Panc1 (cell line): ENCODE measurements at regions not wholly inside any gene's neighbourhood (a gene's known extent, or its start where the extent isn't known, plus 50 kb on each side); places are given as distances from the start of the nearest gene placed in this dataset.

Experiments
- POLR2AphosphoS5 ChIP-seq: IDR thresholded peaks from 2 replicates; pipeline ENCODE4 v1.6.1; 2012; ENCODE audit warnings: mild to moderate bottlenecking, low read depth, low read length, moderate library complexity
- SIN3A ChIP-seq: IDR thresholded peaks from 2 replicates; pipeline ENCODE4 v1.6.1; 2012; ENCODE audit warnings: low read depth, mild to moderate bottlenecking, low read length, moderate library complexity, borderline replicate concordance; ENCODE audit not compliant: insufficient read depth
- TCF7L2 ChIP-seq: IDR thresholded peaks from 2 replicates; pipeline ENCODE4 v1.6.1; 2011; ENCODE audit warnings: mild to moderate bottlenecking, low read depth, low read length, inconsistent platforms
- TF ChIP-seq, protein P1 (sequence below): fragments of 450-650 bp; IDR thresholded peaks from 2 replicates; pipeline ENCODE4 v1.5.1; 2017; ENCODE audit warnings: mild to moderate bottlenecking
- TF ChIP-seq, protein P2 (sequence below), 2 experiments: IDR thresholded peaks; 2 replicates each; pipeline ENCODE4 v1.6.1; 2011 to 2012; ENCODE audit warnings: low read depth in 2 of 2, control low read depth in 1 of 2, low read length in 1 of 2, mild to moderate bottlenecking in 1 of 2, moderate library complexity in 1 of 2; ENCODE audit not compliant: insufficient read depth in 1 of 2

DNA sequence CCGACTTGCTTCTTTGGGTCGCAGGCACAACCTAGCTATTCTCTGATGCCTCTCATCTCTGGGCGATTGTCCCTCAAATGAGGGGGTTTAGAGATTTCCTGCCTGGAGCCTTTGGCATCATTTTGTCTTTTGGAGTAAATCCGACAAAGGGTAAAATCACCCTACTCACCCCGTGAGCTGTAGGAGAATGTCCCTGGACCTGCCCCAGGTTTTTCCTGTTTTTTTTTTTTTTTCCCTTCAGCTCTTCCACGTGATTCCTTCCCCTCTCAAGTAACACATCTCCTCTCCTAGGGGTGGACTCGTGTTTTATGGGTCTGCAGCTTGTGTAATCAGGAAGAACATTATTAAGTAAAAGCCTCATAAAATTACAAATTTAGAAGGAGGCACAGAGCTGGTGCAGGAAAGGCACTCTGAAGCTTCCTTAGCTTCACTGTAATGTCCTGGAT, 128.4 kb upstream of the ZNF746 start:
- TF ChIP-seq POLR2AphosphoS5, result no peak
- TF ChIP-seq, protein P1, sequence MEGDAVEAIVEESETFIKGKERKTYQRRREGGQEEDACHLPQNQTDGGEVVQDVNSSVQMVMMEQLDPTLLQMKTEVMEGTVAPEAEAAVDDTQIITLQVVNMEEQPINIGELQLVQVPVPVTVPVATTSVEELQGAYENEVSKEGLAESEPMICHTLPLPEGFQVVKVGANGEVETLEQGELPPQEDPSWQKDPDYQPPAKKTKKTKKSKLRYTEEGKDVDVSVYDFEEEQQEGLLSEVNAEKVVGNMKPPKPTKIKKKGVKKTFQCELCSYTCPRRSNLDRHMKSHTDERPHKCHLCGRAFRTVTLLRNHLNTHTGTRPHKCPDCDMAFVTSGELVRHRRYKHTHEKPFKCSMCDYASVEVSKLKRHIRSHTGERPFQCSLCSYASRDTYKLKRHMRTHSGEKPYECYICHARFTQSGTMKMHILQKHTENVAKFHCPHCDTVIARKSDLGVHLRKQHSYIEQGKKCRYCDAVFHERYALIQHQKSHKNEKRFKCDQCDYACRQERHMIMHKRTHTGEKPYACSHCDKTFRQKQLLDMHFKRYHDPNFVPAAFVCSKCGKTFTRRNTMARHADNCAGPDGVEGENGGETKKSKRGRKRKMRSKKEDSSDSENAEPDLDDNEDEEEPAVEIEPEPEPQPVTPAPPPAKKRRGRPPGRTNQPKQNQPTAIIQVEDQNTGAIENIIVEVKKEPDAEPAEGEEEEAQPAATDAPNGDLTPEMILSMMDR, result no peak; the same call in 1 of the 2 replicates
- no peak for TF ChIP-seq SIN3A
- no peak for TF ChIP-seq TCF7L2
- TF ChIP-seq, protein P2, sequence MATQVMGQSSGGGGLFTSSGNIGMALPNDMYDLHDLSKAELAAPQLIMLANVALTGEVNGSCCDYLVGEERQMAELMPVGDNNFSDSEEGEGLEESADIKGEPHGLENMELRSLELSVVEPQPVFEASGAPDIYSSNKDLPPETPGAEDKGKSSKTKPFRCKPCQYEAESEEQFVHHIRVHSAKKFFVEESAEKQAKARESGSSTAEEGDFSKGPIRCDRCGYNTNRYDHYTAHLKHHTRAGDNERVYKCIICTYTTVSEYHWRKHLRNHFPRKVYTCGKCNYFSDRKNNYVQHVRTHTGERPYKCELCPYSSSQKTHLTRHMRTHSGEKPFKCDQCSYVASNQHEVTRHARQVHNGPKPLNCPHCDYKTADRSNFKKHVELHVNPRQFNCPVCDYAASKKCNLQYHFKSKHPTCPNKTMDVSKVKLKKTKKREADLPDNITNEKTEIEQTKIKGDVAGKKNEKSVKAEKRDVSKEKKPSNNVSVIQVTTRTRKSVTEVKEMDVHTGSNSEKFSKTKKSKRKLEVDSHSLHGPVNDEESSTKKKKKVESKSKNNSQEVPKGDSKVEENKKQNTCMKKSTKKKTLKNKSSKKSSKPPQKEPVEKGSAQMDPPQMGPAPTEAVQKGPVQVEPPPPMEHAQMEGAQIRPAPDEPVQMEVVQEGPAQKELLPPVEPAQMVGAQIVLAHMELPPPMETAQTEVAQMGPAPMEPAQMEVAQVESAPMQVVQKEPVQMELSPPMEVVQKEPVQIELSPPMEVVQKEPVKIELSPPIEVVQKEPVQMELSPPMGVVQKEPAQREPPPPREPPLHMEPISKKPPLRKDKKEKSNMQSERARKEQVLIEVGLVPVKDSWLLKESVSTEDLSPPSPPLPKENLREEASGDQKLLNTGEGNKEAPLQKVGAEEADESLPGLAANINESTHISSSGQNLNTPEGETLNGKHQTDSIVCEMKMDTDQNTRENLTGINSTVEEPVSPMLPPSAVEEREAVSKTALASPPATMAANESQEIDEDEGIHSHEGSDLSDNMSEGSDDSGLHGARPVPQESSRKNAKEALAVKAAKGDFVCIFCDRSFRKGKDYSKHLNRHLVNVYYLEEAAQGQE (IDR thresholded peaks at IDR 0.05; ENCODE audit: insufficient read depth in 1 of 2, low read depth in 2 of 2, low read length in 1 of 2), result no peak
